ENCODE measurements at regions not wholly inside any gene's neighbourhood (a gene's known extent, or its start where the extent isn't known, plus 50 kb on each side); places are given as distances from the start of the nearest gene placed in this dataset.

DNA sequence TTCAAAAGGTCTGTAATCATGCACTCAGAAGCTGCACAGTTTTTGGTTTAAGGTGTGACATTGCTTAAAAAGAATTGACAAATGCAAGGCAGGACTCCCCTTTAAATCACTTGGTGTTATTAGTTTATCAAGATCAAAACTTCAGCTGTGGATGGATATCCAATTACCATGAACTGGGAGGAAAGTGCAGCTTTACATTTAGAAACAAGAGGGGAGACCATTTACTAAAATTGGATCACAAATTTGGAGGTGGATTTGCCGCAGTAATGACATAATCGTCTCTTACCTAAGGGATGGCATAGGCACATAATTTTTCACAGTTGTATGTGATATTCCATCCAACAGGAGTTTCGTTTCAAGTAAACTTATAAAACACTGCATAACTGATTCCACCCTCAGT is 1610.2 kb downstream of the SLITRK5 start:
- Histone ChIP-seq H3K9me3 (ENCODE audit: control insufficient read depth in 2 of 2, insufficient read depth in 1 of 2, low read depth in 1 of 2, low read length in 1 of 2) (peaks cover 0 to 3% of the 10 kb centered on the region in 2 donors), H3K4me1 (ENCODE audit: control insufficient read depth in 2 of 2, insufficient read depth in 2 of 2, low read length in 1 of 2) (no peaks in the 10 kb centered on the region), H3K36me3 (ENCODE audit: control insufficient read depth in 2 of 2, insufficient read depth in 2 of 2, low read length in 1 of 2) (no peaks in the 10 kb centered on the region), H3K4me3 (ENCODE audit: low read depth in 1 of 2, low read length in 2 of 2) (no peak overlapping the region), H3K27me3 (ENCODE audit: control insufficient read depth in 1 of 2, insufficient read depth in 2 of 2, low read length in 2 of 2) (no peaks in the 10 kb centered on the region), H3K27ac (ENCODE audit: low read depth in 2 of 2, low read length in 1 of 2) (no peak overlapping the region)
- 82 to 87% methylated on average over 3 of the region's 3 CpGs for WGBS, 2 donors

- H3K36me3 ChIP-seq (ENCODE audit: control insufficient read depth in 2 of 2, insufficient read depth in 2 of 2, low read length in 1 of 2) = no peaks in the 10 kb centered on the region
- no peak overlapping the region for H3K4me3 ChIP-seq (ENCODE audit: low read depth in 1 of 2, low read length in 2 of 2)
These were observed 1611.1 kb downstream of the SLITRK5 start for GRCh38 chr13:89282241-89282640.

GRCh38 chr13:89287381-89287780 is 1616.2 kb downstream of the SLITRK5 start:
- no peaks in the 10 kb centered on the region for H3K36me3 ChIP-seq (ENCODE audit: control insufficient read depth in 2 of 2, insufficient read depth in 2 of 2, low read length in 1 of 2)
- no peak overlapping the region for H3K4me3 ChIP-seq (ENCODE audit: low read depth in 1 of 2, low read length in 2 of 2)
- no peak overlapping the region for H3K27ac ChIP-seq (ENCODE audit: low read depth in 2 of 2, low read length in 1 of 2)
- peaks cover 5 to 8% of the 10 kb centered on the region in 2 donors for H3K9me3 ChIP-seq (ENCODE audit: control insufficient read depth in 2 of 2, insufficient read depth in 1 of 2, low read depth in 1 of 2, low read length in 1 of 2)
- WGBS, 2 donors = 55 to 61% methylated on average over 6 of the region's 6 CpGs
- no peaks in the 10 kb centered on the region for H3K27me3 ChIP-seq (ENCODE audit: control insufficient read depth in 1 of 2, insufficient read depth in 2 of 2, low read length in 2 of 2)
- no peaks in the 10 kb centered on the region for H3K4me1 ChIP-seq (ENCODE audit: control insufficient read depth in 2 of 2, insufficient read depth in 2 of 2, low read length in 1 of 2)

More at GRCh38 chr13:89282241-89282640, 1611.1 kb downstream of the SLITRK5 start:
- Histone ChIP-seq H3K27me3 (ENCODE audit: control insufficient read depth in 1 of 2, insufficient read depth in 2 of 2, low read length in 2 of 2) (no peaks in the 10 kb centered on the region), H3K4me1 (ENCODE audit: control insufficient read depth in 2 of 2, insufficient read depth in 2 of 2, low read length in 1 of 2) (no peaks in the 10 kb centered on the region), H3K9me3 (ENCODE audit: control insufficient read depth in 2 of 2, insufficient read depth in 1 of 2, low read depth in 1 of 2, low read length in 1 of 2) (peaks cover 0 to 3% of the 10 kb centered on the region in 2 donors), H3K27ac (ENCODE audit: low read depth in 2 of 2, low read length in 1 of 2) (no peak overlapping the region)
- 90 to 93% methylated on average over 1 of the region's 1 CpG for WGBS, 2 donors

GRCh38 chr13:89294115-89294867 is 1623.1 kb downstream of the SLITRK5 start:
- Histone ChIP-seq H3K4me3 (ENCODE audit: low read depth in 1 of 2, low read length in 2 of 2) (no peak overlapping the region), H3K27ac (ENCODE audit: low read depth in 2 of 2, low read length in 1 of 2) (no peak overlapping the region), H3K36me3 (ENCODE audit: control insufficient read depth in 2 of 2, insufficient read depth in 2 of 2, low read length in 1 of 2) (no peaks in the 10 kb centered on the region), H3K4me1 (ENCODE audit: control insufficient read depth in 2 of 2, insufficient read depth in 2 of 2, low read length in 1 of 2) (no peaks in the 10 kb centered on the region), H3K9me3 (ENCODE audit: control insufficient read depth in 2 of 2, insufficient read depth in 1 of 2, low read depth in 1 of 2, low read length in 1 of 2) (no peaks in the 10 kb centered on the region), H3K27me3 (ENCODE audit: control insufficient read depth in 1 of 2, insufficient read depth in 2 of 2, low read length in 2 of 2) (no peaks in the 10 kb centered on the region)
- 77 to 78% methylated on average over 10 of the region's 10 CpGs for WGBS, 2 donors

- Histone ChIP-seq H3K4me3 (ENCODE audit: low read depth in 1 of 2, low read length in 2 of 2) (no peak overlapping the region), H3K27me3 (ENCODE audit: control insufficient read depth in 1 of 2, insufficient read depth in 2 of 2, low read length in 2 of 2) (no peaks in the 10 kb centered on the region), H3K27ac (ENCODE audit: low read depth in 2 of 2, low read length in 1 of 2) (no peak overlapping the region), H3K9me3 (ENCODE audit: control insufficient read depth in 2 of 2, insufficient read depth in 1 of 2, low read depth in 1 of 2, low read length in 1 of 2) (no peaks in the 10 kb centered on the region), H3K36me3 (ENCODE audit: control insufficient read depth in 2 of 2, insufficient read depth in 2 of 2, low read length in 1 of 2) (no peaks in the 10 kb centered on the region), H3K4me1 (ENCODE audit: control insufficient read depth in 2 of 2, insufficient read depth in 2 of 2, low read length in 1 of 2) (no peaks in the 10 kb centered on the region)
- WGBS, 2 donors = 78 to 80% methylated on average over 2 of the region's 2 CpGs
These were observed 1636.1 kb downstream of the SLITRK5 start for GRCh38 chr13:89307278-89307677.

- Histone ChIP-seq H3K9me3 (ENCODE audit: control insufficient read depth in 2 of 2, insufficient read depth in 1 of 2, low read depth in 1 of 2, low read length in 1 of 2) (peaks cover 0 to 2% of the 10 kb centered on the region in 2 donors), H3K27me3 (ENCODE audit: control insufficient read depth in 1 of 2, insufficient read depth in 2 of 2, low read length in 2 of 2) (no peaks in the 10 kb centered on the region), H3K36me3 (ENCODE audit: control insufficient read depth in 2 of 2, insufficient read depth in 2 of 2, low read length in 1 of 2) (no peaks in the 10 kb centered on the region), H3K4me3 (ENCODE audit: low read depth in 1 of 2, low read length in 2 of 2) (no peak overlapping the region), H3K27ac (ENCODE audit: low read depth in 2 of 2, low read length in 1 of 2) (no peak overlapping the region), H3K4me1 (ENCODE audit: control insufficient read depth in 2 of 2, insufficient read depth in 2 of 2, low read length in 1 of 2) (no peaks in the 10 kb centered on the region)
- 46 to 58% methylated on average over 4 of the region's 4 CpGs for WGBS, 2 donors
These were observed 1639.9 kb downstream of the SLITRK5 start for GRCh38 chr13:89310943-89311672.

DNA sequence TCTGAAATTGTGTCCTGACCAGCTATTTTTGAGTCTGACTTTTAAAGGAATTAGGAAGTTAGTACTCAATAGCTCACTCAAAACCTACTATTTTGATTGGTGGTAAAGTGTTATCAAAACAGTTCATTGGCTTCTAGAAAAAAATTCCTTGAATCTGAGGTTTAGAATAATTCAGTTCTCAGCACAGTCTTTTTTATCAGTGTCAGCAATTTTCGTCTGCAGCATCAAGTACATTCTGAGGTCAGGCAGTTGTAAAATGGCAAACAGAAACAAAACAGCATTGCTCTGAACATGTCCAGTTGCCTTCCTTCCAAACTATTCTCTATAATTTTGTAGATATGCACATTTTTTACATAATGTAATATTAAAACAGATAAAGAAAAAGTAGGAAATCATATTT is 1644.1 kb downstream of the SLITRK5 start:
- Histone ChIP-seq H3K27ac (ENCODE audit: low read depth in 2 of 2, low read length in 1 of 2) (no peak overlapping the region), H3K9me3 (ENCODE audit: control insufficient read depth in 2 of 2, insufficient read depth in 1 of 2, low read depth in 1 of 2, low read length in 1 of 2) (peaks cover 0 to 2% of the 10 kb centered on the region in 2 donors), H3K4me3 (ENCODE audit: low read depth in 1 of 2, low read length in 2 of 2) (no peak overlapping the region), H3K36me3 (ENCODE audit: control insufficient read depth in 2 of 2, insufficient read depth in 2 of 2, low read length in 1 of 2) (no peaks in the 10 kb centered on the region), H3K4me1 (ENCODE audit: control insufficient read depth in 2 of 2, insufficient read depth in 2 of 2, low read length in 1 of 2) (no peaks in the 10 kb centered on the region), H3K27me3 (ENCODE audit: control insufficient read depth in 1 of 2, insufficient read depth in 2 of 2, low read length in 2 of 2) (no peaks in the 10 kb centered on the region)
- 29 to 50% methylated on average over 1 of the region's 1 CpG for WGBS, 2 donors

- Histone ChIP-seq H3K4me1 (ENCODE audit: control insufficient read depth in 2 of 2, insufficient read depth in 2 of 2, low read length in 1 of 2) (no peaks in the 10 kb centered on the region), H3K9me3 (ENCODE audit: control insufficient read depth in 2 of 2, insufficient read depth in 1 of 2, low read depth in 1 of 2, low read length in 1 of 2) (no peaks in the 10 kb centered on the region), H3K36me3 (ENCODE audit: control insufficient read depth in 2 of 2, insufficient read depth in 2 of 2, low read length in 1 of 2) (no peaks in the 10 kb centered on the region), H3K27ac (ENCODE audit: low read depth in 2 of 2, low read length in 1 of 2) (no peak overlapping the region), H3K27me3 (ENCODE audit: control insufficient read depth in 1 of 2, insufficient read depth in 2 of 2, low read length in 2 of 2) (no peaks in the 10 kb centered on the region), H3K4me3 (ENCODE audit: low read depth in 1 of 2, low read length in 2 of 2) (no peak overlapping the region)
- WGBS, 2 donors = 55% methylated on average over 5 of the region's 5 CpGs
These were observed 1651.3 kb downstream of the SLITRK5 start for GRCh38 chr13:89322466-89322865.

DNA sequence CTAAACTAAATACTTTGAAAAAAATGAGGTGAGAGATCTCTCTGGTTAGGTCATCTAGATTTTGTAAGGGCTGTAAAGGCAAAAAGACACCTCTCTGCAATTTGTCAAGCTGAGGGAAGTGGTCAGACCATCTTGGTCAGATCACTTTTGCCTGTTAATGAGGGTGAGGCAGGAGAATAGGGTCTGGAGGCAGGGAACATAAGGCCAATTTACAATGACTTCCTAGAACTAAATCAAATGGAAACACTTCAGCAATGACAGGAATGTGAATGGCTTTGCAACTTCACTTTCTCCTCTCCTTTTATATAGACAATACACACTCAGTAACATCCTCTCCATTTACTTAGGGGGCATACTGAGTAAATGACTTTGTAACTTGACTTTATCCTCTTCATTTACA is 1653.4 kb downstream of the SLITRK5 start:
- Histone ChIP-seq H3K27ac (ENCODE audit: low read depth in 2 of 2, low read length in 1 of 2) (no peak overlapping the region), H3K4me1 (ENCODE audit: control insufficient read depth in 2 of 2, insufficient read depth in 2 of 2, low read length in 1 of 2) (no peaks in the 10 kb centered on the region), H3K9me3 (ENCODE audit: control insufficient read depth in 2 of 2, insufficient read depth in 1 of 2, low read depth in 1 of 2, low read length in 1 of 2) (no peaks in the 10 kb centered on the region), H3K36me3 (ENCODE audit: control insufficient read depth in 2 of 2, insufficient read depth in 2 of 2, low read length in 1 of 2) (no peaks in the 10 kb centered on the region), H3K27me3 (ENCODE audit: control insufficient read depth in 1 of 2, insufficient read depth in 2 of 2, low read length in 2 of 2) (no peaks in the 10 kb centered on the region), H3K4me3 (ENCODE audit: low read depth in 1 of 2, low read length in 2 of 2) (no peak overlapping the region)

- H3K4me3 ChIP-seq (ENCODE audit: low read depth in 1 of 2, low read length in 2 of 2) = no peak overlapping the region
- H3K36me3 ChIP-seq (ENCODE audit: control insufficient read depth in 2 of 2, insufficient read depth in 2 of 2, low read length in 1 of 2) = no peaks in the 10 kb centered on the region
- 88 to 89% methylated on average over 1 of the region's 1 CpG for WGBS, 2 donors
- no peaks in the 10 kb centered on the region for H3K9me3 ChIP-seq (ENCODE audit: control insufficient read depth in 2 of 2, insufficient read depth in 1 of 2, low read depth in 1 of 2, low read length in 1 of 2)
- H3K4me1 ChIP-seq (ENCODE audit: control insufficient read depth in 2 of 2, insufficient read depth in 2 of 2, low read length in 1 of 2) = no peaks in the 10 kb centered on the region
- no peaks in the 10 kb centered on the region for H3K27me3 ChIP-seq (ENCODE audit: control insufficient read depth in 1 of 2, insufficient read depth in 2 of 2, low read length in 2 of 2)
- H3K27ac ChIP-seq (ENCODE audit: low read depth in 2 of 2, low read length in 1 of 2) = no peak overlapping the region
These were observed 1672.0 kb downstream of the SLITRK5 start for GRCh38 chr13:89343165-89343564.

Data from esophagus (tissue), 2 donors.